ENCODE measurements at regions not wholly inside any gene's neighbourhood (a gene's known extent, or its start where the extent isn't known, plus 50 kb on each side); places are given as distances from the start of the nearest gene placed in this dataset.

DNA sequence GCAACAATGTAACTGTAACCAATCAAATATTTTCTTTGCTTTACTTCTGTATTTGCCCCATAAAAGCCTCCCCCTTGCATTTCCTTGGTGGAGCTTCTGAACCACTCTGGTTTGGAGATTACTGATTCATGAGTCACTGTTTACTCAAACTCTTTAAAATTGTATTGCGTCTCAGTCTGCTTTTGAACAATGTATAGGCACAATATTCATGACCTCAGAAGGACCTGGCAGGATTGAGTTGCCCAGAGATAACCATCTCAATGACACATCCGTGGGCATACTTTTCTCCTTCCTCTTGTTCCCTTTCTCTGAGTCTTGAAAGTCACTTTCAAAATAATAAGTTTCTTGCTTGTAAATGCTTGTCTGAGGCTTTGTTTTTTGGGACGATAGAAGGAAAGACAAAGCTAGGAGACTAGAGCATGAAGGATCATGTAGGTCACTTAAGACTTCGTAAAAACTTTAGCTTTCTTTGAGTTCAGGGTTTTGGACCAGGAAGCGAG, 57.1 kb upstream of the POU1F1 start:
- no peak for TF ChIP-seq NR3C1 (CRISPR knock-in tag; conservative IDR thresholded peaks at IDR 0.05; ENCODE audit: low read depth)
- TF ChIP-seq, protein P1, sequence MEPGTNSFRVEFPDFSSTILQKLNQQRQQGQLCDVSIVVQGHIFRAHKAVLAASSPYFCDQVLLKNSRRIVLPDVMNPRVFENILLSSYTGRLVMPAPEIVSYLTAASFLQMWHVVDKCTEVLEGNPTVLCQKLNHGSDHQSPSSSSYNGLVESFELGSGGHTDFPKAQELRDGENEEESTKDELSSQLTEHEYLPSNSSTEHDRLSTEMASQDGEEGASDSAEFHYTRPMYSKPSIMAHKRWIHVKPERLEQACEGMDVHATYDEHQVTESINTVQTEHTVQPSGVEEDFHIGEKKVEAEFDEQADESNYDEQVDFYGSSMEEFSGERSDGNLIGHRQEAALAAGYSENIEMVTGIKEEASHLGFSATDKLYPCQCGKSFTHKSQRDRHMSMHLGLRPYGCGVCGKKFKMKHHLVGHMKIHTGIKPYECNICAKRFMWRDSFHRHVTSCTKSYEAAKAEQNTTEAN (CRISPR knock-in tag; IDR thresholded peaks at IDR 0.05), result no peak
- TF ChIP-seq, protein P2, sequence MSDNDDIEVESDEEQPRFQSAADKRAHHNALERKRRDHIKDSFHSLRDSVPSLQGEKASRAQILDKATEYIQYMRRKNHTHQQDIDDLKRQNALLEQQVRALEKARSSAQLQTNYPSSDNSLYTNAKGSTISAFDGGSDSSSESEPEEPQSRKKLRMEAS (CRISPR knock-in tag; IDR thresholded peaks at IDR 0.05), result no peak
- TF ChIP-seq, protein P3, sequence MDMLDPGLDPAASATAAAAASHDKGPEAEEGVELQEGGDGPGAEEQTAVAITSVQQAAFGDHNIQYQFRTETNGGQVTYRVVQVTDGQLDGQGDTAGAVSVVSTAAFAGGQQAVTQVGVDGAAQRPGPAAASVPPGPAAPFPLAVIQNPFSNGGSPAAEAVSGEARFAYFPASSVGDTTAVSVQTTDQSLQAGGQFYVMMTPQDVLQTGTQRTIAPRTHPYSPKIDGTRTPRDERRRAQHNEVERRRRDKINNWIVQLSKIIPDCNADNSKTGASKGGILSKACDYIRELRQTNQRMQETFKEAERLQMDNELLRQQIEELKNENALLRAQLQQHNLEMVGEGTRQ (CRISPR knock-in tag; IDR thresholded peaks at IDR 0.05), result no peak
- TF ChIP-seq, protein P4, sequence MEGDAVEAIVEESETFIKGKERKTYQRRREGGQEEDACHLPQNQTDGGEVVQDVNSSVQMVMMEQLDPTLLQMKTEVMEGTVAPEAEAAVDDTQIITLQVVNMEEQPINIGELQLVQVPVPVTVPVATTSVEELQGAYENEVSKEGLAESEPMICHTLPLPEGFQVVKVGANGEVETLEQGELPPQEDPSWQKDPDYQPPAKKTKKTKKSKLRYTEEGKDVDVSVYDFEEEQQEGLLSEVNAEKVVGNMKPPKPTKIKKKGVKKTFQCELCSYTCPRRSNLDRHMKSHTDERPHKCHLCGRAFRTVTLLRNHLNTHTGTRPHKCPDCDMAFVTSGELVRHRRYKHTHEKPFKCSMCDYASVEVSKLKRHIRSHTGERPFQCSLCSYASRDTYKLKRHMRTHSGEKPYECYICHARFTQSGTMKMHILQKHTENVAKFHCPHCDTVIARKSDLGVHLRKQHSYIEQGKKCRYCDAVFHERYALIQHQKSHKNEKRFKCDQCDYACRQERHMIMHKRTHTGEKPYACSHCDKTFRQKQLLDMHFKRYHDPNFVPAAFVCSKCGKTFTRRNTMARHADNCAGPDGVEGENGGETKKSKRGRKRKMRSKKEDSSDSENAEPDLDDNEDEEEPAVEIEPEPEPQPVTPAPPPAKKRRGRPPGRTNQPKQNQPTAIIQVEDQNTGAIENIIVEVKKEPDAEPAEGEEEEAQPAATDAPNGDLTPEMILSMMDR (IDR thresholded peaks at IDR 0.05), result no peak
